GM23248 (cell line): ENCODE measurements at regions not wholly inside any gene's neighbourhood (a gene's known extent, or its start where the extent isn't known, plus 50 kb on each side); places are given as distances from the start of the nearest gene placed in this dataset.

Source experiments
- EZH2 ChIP-seq: fragments of 200-600 bp; sonication (generic); IDR thresholded peaks from 2 replicates; pipeline ENCODE4 v1.6.1; 2018; ENCODE audit warnings: antibody characterized with exemption, mild to moderate bottlenecking; ENCODE audit not compliant: insufficient read depth, poor library complexity, severe bottlenecking
- EZH2phosphoT487 ChIP-seq: fragments of 200-600 bp; sonication (generic); IDR thresholded peaks from 2 replicates; pipeline ENCODE4 v1.6.1; 2018; ENCODE audit warnings: antibody characterized with exemption, moderate library complexity, mild to moderate bottlenecking, low read depth; ENCODE audit not compliant: insufficient read depth

- TF ChIP-seq EZH2phosphoT487 (no peak), EZH2 (no peak)
These were observed 891.1 kb upstream of the HS3ST1 start for GRCh38 chr4:12319765-12320164.
